PC-9 (cell line): ENCODE measurements at regions not wholly inside any gene's neighbourhood (a gene's known extent, or its start where the extent isn't known, plus 50 kb on each side); places are given as distances from the start of the nearest gene placed in this dataset.

Experiments
- EZH2 ChIP-seq: fragments of 200-600 bp; sonication (generic); IDR thresholded peaks from 2 replicates; pipeline ENCODE4 v1.8.0; 2017; ENCODE audit warnings: antibody characterized with exemption, low read depth
- TF ChIP-seq, protein P1 (sequence below): fragments of 200-600 bp; sonication (generic); conservative IDR thresholded peaks from 2 replicates; pipeline ENCODE4 v1.6.1; 2017; ENCODE audit warnings: mixed run types, antibody characterized with exemption, mild to moderate bottlenecking, moderate library complexity

DNA sequence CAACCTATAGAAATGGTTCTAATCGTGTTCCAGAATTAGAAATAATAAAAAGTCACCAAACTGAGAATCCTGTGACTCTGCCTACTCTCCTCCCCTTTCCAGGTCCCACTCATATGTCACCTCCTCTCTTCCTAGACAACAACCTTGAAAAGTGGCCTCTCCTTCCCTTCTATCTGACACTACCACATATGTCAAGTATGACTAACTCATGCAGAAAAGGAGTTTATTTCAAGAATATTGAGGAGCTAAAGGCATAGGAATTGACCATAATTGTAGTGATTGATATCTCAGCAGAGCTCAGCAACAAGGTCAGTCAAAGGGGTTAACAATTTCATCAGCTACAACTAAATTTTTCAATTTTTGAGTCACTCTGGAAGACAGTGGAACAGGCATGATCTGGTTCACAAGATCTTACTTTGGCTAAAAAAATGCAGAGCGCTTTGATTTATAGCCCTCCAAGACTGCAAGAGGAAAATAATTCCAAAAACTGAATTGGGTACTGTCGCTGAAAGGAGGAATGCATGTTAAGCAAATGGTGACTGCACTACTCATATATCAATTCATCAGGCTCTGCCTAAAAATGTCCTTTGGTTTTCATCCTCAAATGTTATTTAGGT lies 160.6 kb upstream of the ARHGEF26 start:
- TF ChIP-seq, protein P1, sequence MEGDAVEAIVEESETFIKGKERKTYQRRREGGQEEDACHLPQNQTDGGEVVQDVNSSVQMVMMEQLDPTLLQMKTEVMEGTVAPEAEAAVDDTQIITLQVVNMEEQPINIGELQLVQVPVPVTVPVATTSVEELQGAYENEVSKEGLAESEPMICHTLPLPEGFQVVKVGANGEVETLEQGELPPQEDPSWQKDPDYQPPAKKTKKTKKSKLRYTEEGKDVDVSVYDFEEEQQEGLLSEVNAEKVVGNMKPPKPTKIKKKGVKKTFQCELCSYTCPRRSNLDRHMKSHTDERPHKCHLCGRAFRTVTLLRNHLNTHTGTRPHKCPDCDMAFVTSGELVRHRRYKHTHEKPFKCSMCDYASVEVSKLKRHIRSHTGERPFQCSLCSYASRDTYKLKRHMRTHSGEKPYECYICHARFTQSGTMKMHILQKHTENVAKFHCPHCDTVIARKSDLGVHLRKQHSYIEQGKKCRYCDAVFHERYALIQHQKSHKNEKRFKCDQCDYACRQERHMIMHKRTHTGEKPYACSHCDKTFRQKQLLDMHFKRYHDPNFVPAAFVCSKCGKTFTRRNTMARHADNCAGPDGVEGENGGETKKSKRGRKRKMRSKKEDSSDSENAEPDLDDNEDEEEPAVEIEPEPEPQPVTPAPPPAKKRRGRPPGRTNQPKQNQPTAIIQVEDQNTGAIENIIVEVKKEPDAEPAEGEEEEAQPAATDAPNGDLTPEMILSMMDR = no peak
- no peak for TF ChIP-seq EZH2
